ENCODE measurements at regions not wholly inside any gene's neighbourhood (a gene's known extent, or its start where the extent isn't known, plus 50 kb on each side); places are given as distances from the start of the nearest gene placed in this dataset.

- TF ChIP-seq CTCF (IDR thresholded peaks at IDR 0.05): no peak
- Histone ChIP-seq H3K27me3 (replicated peaks; ENCODE audit: insufficient read depth) (no peaks in the 10 kb centered on the region), H3K36me3 (no peaks in the 10 kb centered on the region), H3K9me3 (no peaks in the 10 kb centered on the region), H3K4me3 (no peak overlapping the region), H3K4me1 (ENCODE audit: control insufficient read depth in 1 of 2, low read depth in 2 of 2) (no peaks in the 10 kb centered on the region), H3K27ac (no peak overlapping the region)
- no peak for DNase-seq (ENCODE audit: low spot score)
- no peak for ATAC-seq (ENCODE audit: insufficient number of reproducible peaks, low FRiP score, low read depth)
Measured at GRCh38 chr5:87754009-87754757, 341.5 kb upstream of the CCNH start.

GRCh38 chr5:87752362-87752761 lies 339.6 kb upstream of the CCNH start:
- Histone ChIP-seq H3K27me3 (replicated peaks; ENCODE audit: insufficient read depth) (no peaks in the 10 kb centered on the region), H3K9me3 (no peaks in the 10 kb centered on the region), H3K27ac (no peak overlapping the region), H3K4me3 (no peak overlapping the region), H3K4me1 (ENCODE audit: control insufficient read depth in 1 of 2, low read depth in 2 of 2) (no peaks in the 10 kb centered on the region), H3K36me3 (no peaks in the 10 kb centered on the region)
- TF ChIP-seq CTCF (IDR thresholded peaks at IDR 0.05): no peak
- no peak for DNase-seq (ENCODE audit: low spot score)
- no peak for ATAC-seq (ENCODE audit: insufficient number of reproducible peaks, low FRiP score, low read depth)

GRCh38 chr5:87751824-87752223 lies 339.1 kb upstream of the CCNH start:
- Histone ChIP-seq H3K4me3 (no peak overlapping the region), H3K36me3 (no peaks in the 10 kb centered on the region), H3K27ac (no peak overlapping the region), H3K4me1 (ENCODE audit: control insufficient read depth in 1 of 2, low read depth in 2 of 2) (no peaks in the 10 kb centered on the region), H3K27me3 (replicated peaks; ENCODE audit: insufficient read depth) (no peaks in the 10 kb centered on the region), H3K9me3 (no peaks in the 10 kb centered on the region)
- ATAC-seq (ENCODE audit: insufficient number of reproducible peaks, low FRiP score, low read depth) (no peak), DNase-seq (ENCODE audit: low spot score) (no peak)
- no peak for TF ChIP-seq CTCF (IDR thresholded peaks at IDR 0.05)

- no peak for TF ChIP-seq CTCF (IDR thresholded peaks at IDR 0.05)
- DNase-seq (ENCODE audit: low spot score) (no peak), ATAC-seq (ENCODE audit: insufficient number of reproducible peaks, low FRiP score, low read depth) (no peak)
- no peaks in the 10 kb centered on the region for H3K27me3 ChIP-seq (replicated peaks; ENCODE audit: insufficient read depth)
- H3K27ac ChIP-seq: no peak overlapping the region
- no peak overlapping the region for H3K4me3 ChIP-seq
- no peaks in the 10 kb centered on the region for H3K4me1 ChIP-seq (ENCODE audit: control insufficient read depth in 1 of 2, low read depth in 2 of 2)
- H3K36me3 ChIP-seq: no peaks in the 10 kb centered on the region
- H3K9me3 ChIP-seq: no peaks in the 10 kb centered on the region
Measured at GRCh38 chr5:87746891-87747377, 334.2 kb upstream of the CCNH start.

GRCh38 chr5:87746341-87746740 lies 333.6 kb upstream of the CCNH start:
- Histone ChIP-seq H3K27ac (no peak overlapping the region), H3K27me3 (replicated peaks; ENCODE audit: insufficient read depth) (no peaks in the 10 kb centered on the region), H3K4me1 (ENCODE audit: control insufficient read depth in 1 of 2, low read depth in 2 of 2) (no peaks in the 10 kb centered on the region), H3K36me3 (no peaks in the 10 kb centered on the region), H3K4me3 (no peak overlapping the region), H3K9me3 (no peaks in the 10 kb centered on the region)
- no peak for ATAC-seq (ENCODE audit: insufficient number of reproducible peaks, low FRiP score, low read depth)
- no peak for DNase-seq (ENCODE audit: low spot score)
- no peak for TF ChIP-seq CTCF (IDR thresholded peaks at IDR 0.05)

All from thoracic aorta (tissue), 2 donors.